ENCODE measurements at regions not wholly inside any gene's neighbourhood (a gene's known extent, or its start where the extent isn't known, plus 50 kb on each side); places are given as distances from the start of the nearest gene placed in this dataset.

- TF ChIP-seq CTCF (IDR thresholded peaks at IDR 0.05): no peak
- TF ChIP-seq POLR2A (IDR thresholded peaks at IDR 0.05): no peak
- no peak for TF ChIP-seq EP300 (IDR thresholded peaks at IDR 0.05; ENCODE audit: low read depth)
Observed at GRCh38 chr16:50991006-50991405, 160.1 kb downstream of the SALL1 start.
